SU-DHL-6 (cell line): ENCODE measurements at regions not wholly inside any gene's neighbourhood (a gene's known extent, or its start where the extent isn't known, plus 50 kb on each side); places are given as distances from the start of the nearest gene placed in this dataset.
"Not testable (repeated sequence)": the region's sequence is repeated elsewhere in the genome, so short reads cannot be mapped to it uniquely, and the experiment has no call there.

Experiments used
- H2AFZ ChIP-seq: fragments of 200-600 bp; sonication (generic); 2 replicates; pipeline ENCODE4 v1.6.1; 2014; ENCODE audit warnings: low read depth, mild to moderate bottlenecking, moderate library complexity, mixed read lengths, antibody characterized with exemption, low read length; ENCODE audit not compliant: severe bottlenecking
- H3F3A ChIP-seq: fragments of 200-600 bp; shearing (Covaris generic); 2 replicates; pipeline ENCODE4 v1.6.0; 2016; ENCODE audit warnings: antibody characterized with exemption, mild to moderate bottlenecking; ENCODE audit not compliant: insufficient read depth
- H3K27ac ChIP-seq: fragments of 200-600 bp; sonication (generic); 2 replicates; pipeline ENCODE4 v1.5.1; 2016; ENCODE audit warnings: low read depth, mild to moderate bottlenecking, low read length, moderate library complexity, mixed read lengths
- H3K27me3 ChIP-seq: fragments of 200-600 bp; sonication (generic), shearing (Covaris generic); 2 replicates; pipeline ENCODE4 v1.6.0; 2014; ENCODE audit warnings: mild to moderate bottlenecking, low read length
- H3K36me3 ChIP-seq: fragments of 200-600 bp; sonication (generic); 2 replicates; pipeline ENCODE4 v1.6.1; 2014; ENCODE audit warnings: mild to moderate bottlenecking, low read length, mixed read lengths
- H3K4me2 ChIP-seq: fragments of 300-600, 200-600 bp; shearing (Covaris generic), sonication (generic); 2 replicates; pipeline ENCODE4 v1.6.0; 2014; ENCODE audit warnings: low read length, low read depth, mild to moderate bottlenecking; ENCODE audit not compliant: poor library complexity, severe bottlenecking
- H3K4me3 ChIP-seq: fragments of 200-600 bp; sonication (generic); 2 replicates; pipeline ENCODE4 v1.5.1; 2014; ENCODE audit warnings: antibody characterized with exemption, low read length, mild to moderate bottlenecking, mixed read lengths; ENCODE audit not compliant: insufficient read depth, poor library complexity, severe bottlenecking
- H3K79me2 ChIP-seq: fragments of 200-600 bp; sonication (generic); 2 replicates; pipeline ENCODE4 v1.6.1; 2014; ENCODE audit warnings: mild to moderate bottlenecking, low read length, moderate library complexity; ENCODE audit not compliant: insufficient read depth
- H3K9ac ChIP-seq: fragments of 200-600 bp; sonication (generic); 2 replicates; pipeline ENCODE4 v1.7.0; 2014; ENCODE audit warnings: mild to moderate bottlenecking, low read length
- H3K9me2 ChIP-seq: fragments of 200-600 bp; sonication (generic); replicated peaks from 2 replicates; pipeline ENCODE4 v1.6.1; 2014; ENCODE audit warnings: low read length; ENCODE audit not compliant: insufficient read depth
- H3K9me3 ChIP-seq: fragments of 200-600 bp; sonication (generic); 2 replicates; pipeline ENCODE4 v1.6.1; 2014; ENCODE audit warnings: low read length, mixed read lengths; ENCODE audit not compliant: insufficient read depth
- H4K20me1 ChIP-seq: fragments of 200-600 bp; sonication (generic); 2 replicates; pipeline ENCODE4 v1.6.1; 2014; ENCODE audit warnings: low read depth, mild to moderate bottlenecking, antibody characterized with exemption, low read length, moderate library complexity, mixed read lengths
- CTCF ChIP-seq: fragments of 200-600 bp; sonication (generic); IDR thresholded peaks from one replicate; pipeline ENCODE4 v1.5.1; 2017; ENCODE audit warnings: antibody characterized with exemption, mild to moderate bottlenecking, low read length, moderate library complexity; ENCODE audit not compliant: insufficient read depth, poor library complexity, severe bottlenecking
- EZH2phosphoT487 ChIP-seq: fragments of 200-600 bp; sonication (generic), shearing (Covaris generic); conservative IDR thresholded peaks from 2 replicates; pipeline ENCODE4 v1.6.1; 2018; ENCODE audit warnings: mild to moderate bottlenecking, antibody characterized with exemption, low read length, moderate library complexity, mixed read lengths

GRCh38 chr1:30100524-30100862, 622.9 kb downstream of the MATN1 start:
- H3K4me2 ChIP-seq: no peak overlapping the region
- no peaks in the 10 kb centered on the region for H3F3A ChIP-seq
- no peak overlapping the region for H3K4me3 ChIP-seq
- no peaks in the 10 kb centered on the region for H3K9me2 ChIP-seq
- no peak overlapping the region for H2AFZ ChIP-seq
- no peaks in the 10 kb centered on the region for H3K79me2 ChIP-seq
- H3K27ac ChIP-seq: no peak overlapping the region
- H3K36me3 ChIP-seq: no peaks in the 10 kb centered on the region
- no peaks in the 10 kb centered on the region for H3K9me3 ChIP-seq
- H3K9ac ChIP-seq: no peak overlapping the region
- TF ChIP-seq EZH2phosphoT487: no peak
- no peak for TF ChIP-seq CTCF
- no peaks in the 10 kb centered on the region for H3K27me3 ChIP-seq
- no peaks in the 10 kb centered on the region for H4K20me1 ChIP-seq

- H3K9me3 ChIP-seq: no peaks in the 10 kb centered on the region
- no peaks in the 10 kb centered on the region for H3K9me2 ChIP-seq
- H3K9ac ChIP-seq: no peak overlapping the region
- H3K27me3 ChIP-seq: no peaks in the 10 kb centered on the region
- no peak overlapping the region for H3K27ac ChIP-seq
- H3K4me2 ChIP-seq: no peak overlapping the region
- no peaks in the 10 kb centered on the region for H3K36me3 ChIP-seq
- H2AFZ ChIP-seq: no peak overlapping the region
- TF ChIP-seq CTCF (no peak), EZH2phosphoT487 (no peak)
- H3K79me2 ChIP-seq: no peaks in the 10 kb centered on the region
- no peaks in the 10 kb centered on the region for H3F3A ChIP-seq
- no peak overlapping the region for H3K4me3 ChIP-seq
- H4K20me1 ChIP-seq: no peaks in the 10 kb centered on the region
Measured at GRCh38 chr1:30099587-30100523, 623.5 kb downstream of the MATN1 start.

- not testable (repeated sequence) for H3K79me2 ChIP-seq, H3K27ac ChIP-seq, H4K20me1 ChIP-seq, H3K27me3 ChIP-seq, H3K36me3 ChIP-seq, H3K9ac ChIP-seq, H3K9me3 ChIP-seq, H3F3A ChIP-seq, H2AFZ ChIP-seq, H3K9me2 ChIP-seq, H3K4me2 ChIP-seq, H3K4me3 ChIP-seq
Measured at GRCh38 chr1:30097851-30098250, 625.5 kb downstream of the MATN1 start.

- TF ChIP-seq EZH2phosphoT487: no peak
- TF ChIP-seq CTCF: no peak
- H3K9me3 ChIP-seq: peaks cover 17% of the 10 kb centered on the region; the same call in 1 of the 2 replicates
- H3K4me3 ChIP-seq: no peak overlapping the region
- no peaks in the 10 kb centered on the region for H3K36me3 ChIP-seq
- H3K27me3 ChIP-seq: no peaks in the 10 kb centered on the region
- H4K20me1 ChIP-seq: no peaks in the 10 kb centered on the region
- no peak overlapping the region for H3K9ac ChIP-seq
- H2AFZ ChIP-seq: no peak overlapping the region
- H3F3A ChIP-seq: no peaks in the 10 kb centered on the region
- H3K79me2 ChIP-seq: no peaks in the 10 kb centered on the region
- no peak overlapping the region for H3K27ac ChIP-seq
- H3K4me2 ChIP-seq: no peak overlapping the region
- H3K9me2 ChIP-seq: no peaks in the 10 kb centered on the region
Measured at GRCh38 chr1:30095451-30096025, 627.8 kb downstream of the MATN1 start.
